SK-N-SH (cell line): ENCODE measurements at regions not wholly inside any gene's neighbourhood (a gene's known extent, or its start where the extent isn't known, plus 50 kb on each side); places are given as distances from the start of the nearest gene placed in this dataset.

Experiments
- CTCF ChIA-PET: fragments of 300-600, 350-600 bp; formaldehyde crosslinking; extraction: SDS; loops from one replicate; lab custom pipeline; 2021; lab: Yijun Ruan, JAX
- POLR2A ChIA-PET: fragments of 350-600 bp; sonication (Branson Sonifier 250); formaldehyde crosslinking; extraction: SDS; loops from one replicate; lab custom pipeline; 2020; ENCODE audit warnings: antibody characterized with exemption, inconsistent platforms; lab: Yijun Ruan, JAX
- DNase-seq: peaks from one replicate; pipeline ENCODE4 v3.0.0; 2012
- H2AFZ ChIP-seq: fragments of 200-600 bp; sonication (generic); 2 replicates; pipeline ENCODE4 v1.8.1; 2016; ENCODE audit warnings: antibody characterized with exemption, mild to moderate bottlenecking, low read depth
- H3F3A ChIP-seq: fragments of 200-600 bp; sonication (generic); replicated peaks from 2 replicates; pipeline ENCODE3; 2016; ENCODE audit warnings: antibody characterized with exemption, mild to moderate bottlenecking; ENCODE audit not compliant: insufficient read depth
- H3K27ac ChIP-seq, 2 experiments: fragments of 200-500 bp in 1 of 2; fragments of 200-600 bp in 1 of 2; sonication (Bioruptor generic) in 1 of 2; sonication (generic), shearing (Covaris generic) in 1 of 2; 2 replicates each; pipeline versions ENCODE4 v1.5.1 to v1.6.1; 2014 to 2016; ENCODE audit warnings: low read depth in 2 of 2, inconsistent platforms in 1 of 2, low read length in 1 of 2, mild to moderate bottlenecking in 1 of 2, mixed read lengths in 1 of 2
- H3K27me3 ChIP-seq: fragments of 200-600 bp; sonication (generic), shearing (Covaris generic); 2 replicates; pipeline ENCODE4 v1.6.1; 2016; ENCODE audit warnings: mixed run types; ENCODE audit not compliant: insufficient read depth
- H3K36me3 ChIP-seq, 2 experiments: fragments of 200-500 bp in 1 of 2; fragments of 200-600 bp in 1 of 2; sonication (Bioruptor generic) in 1 of 2; sonication (generic) in 1 of 2; replicated peaks in 1 of 2; 2 replicates each; pipeline versions ENCODE3 to v1.5.1; 2014 to 2016; ENCODE audit warnings: low read length in 1 of 2, mild to moderate bottlenecking in 1 of 2; ENCODE audit not compliant: insufficient read depth in 2 of 2, control insufficient read depth in 1 of 2
- H3K4me1 ChIP-seq, 2 experiments: fragments of 200-500 bp in 1 of 2; fragments of 200-600 bp in 1 of 2; sonication (Bioruptor generic) in 1 of 2; sonication (generic), shearing (Covaris generic) in 1 of 2; 2 replicates each; pipeline versions ENCODE4 v1.5.1 to v1.6.1; 2014 to 2016; ENCODE audit warnings: low read depth in 1 of 2, low read length in 1 of 2, mixed run types in 1 of 2; ENCODE audit not compliant: insufficient read depth in 2 of 2, control insufficient read depth in 1 of 2
- H3K4me2 ChIP-seq: fragments of 200-600 bp; sonication (generic), shearing (Covaris generic); 2 replicates; pipeline ENCODE4 v1.6.1; 2017; ENCODE audit warnings: mixed run types
- H3K4me3 ChIP-seq, 2 experiments: fragments of 200-500 bp in 1 of 2; fragments of 200-600 bp in 1 of 2; sonication (Bioruptor generic) in 1 of 2; sonication (generic), shearing (Covaris generic) in 1 of 2; 2 replicates each; pipeline versions ENCODE4 v1.5.1 to v1.8.1; 2014 to 2016; ENCODE audit warnings: low read depth in 2 of 2, inconsistent platforms in 1 of 2, low read length in 1 of 2, mild to moderate bottlenecking in 1 of 2, mixed read lengths in 1 of 2, moderate library complexity in 1 of 2
- H3K79me2 ChIP-seq: fragments of 200-600 bp; sonication (generic); 2 replicates; pipeline ENCODE4 v1.8.1; 2017; ENCODE audit warnings: mild to moderate bottlenecking; ENCODE audit not compliant: insufficient read depth
- H3K9ac ChIP-seq: fragments of 200-600 bp; sonication (generic); 2 replicates; pipeline ENCODE4 v1.6.1; 2017; ENCODE audit warnings: mixed run types
- H3K9me2 ChIP-seq: fragments of 200-600 bp; sonication (generic); 2 replicates; pipeline ENCODE4 v1.6.1; 2017; ENCODE audit warnings: mixed run types
- H3K9me3 ChIP-seq: fragments of 200-600 bp; sonication (generic); 2 replicates; pipeline ENCODE4 v1.6.1; 2017; ENCODE audit warnings: mixed run types, mild to moderate bottlenecking, moderate library complexity
- H4K20me1 ChIP-seq: fragments of 200-600 bp; sonication (generic); 2 replicates; pipeline ENCODE4 v1.6.1; 2017; ENCODE audit warnings: mild to moderate bottlenecking, mixed run types; ENCODE audit not compliant: insufficient read depth
- CHD2 ChIP-seq: fragments of 150-350 bp; IDR thresholded peaks from 2 replicates; pipeline ENCODE4 v1.6.1; 2018; ENCODE audit warnings: low read length; ENCODE audit not compliant: partially characterized antibody
- EP300 ChIP-seq, 2 experiments: IDR thresholded peaks; 2 replicates each; pipeline versions ENCODE4 v1.4.0 to v1.6.1; 2012; ENCODE audit warnings: borderline replicate concordance in 1 of 2, low read depth in 1 of 2, low read length in 1 of 2
- EZH2phosphoT487 ChIP-seq: fragments of 200-600 bp; sonication (generic); IDR thresholded peaks from 2 replicates; pipeline ENCODE4 v1.6.1; 2017; ENCODE audit warnings: low read depth, mixed run types, mild to moderate bottlenecking, antibody characterized with exemption, moderate library complexity, borderline replicate concordance
- FOSL2 ChIP-seq: IDR thresholded peaks from 2 replicates; pipeline ENCODE4 v1.4.0; 2012; ENCODE audit warnings: low read depth, mild to moderate bottlenecking, moderate library complexity, borderline replicate concordance
- FOXM1 ChIP-seq: IDR thresholded peaks from 2 replicates; pipeline ENCODE4 v1.4.0; 2012; ENCODE audit warnings: low read depth, mild to moderate bottlenecking
- GABPA ChIP-seq: IDR thresholded peaks from 2 replicates; pipeline ENCODE4 v1.4.0; 2012; ENCODE audit warnings: low read depth, mild to moderate bottlenecking
- GATA2 ChIP-seq: sonication (generic); formaldehyde crosslinking; IDR thresholded peaks from 2 replicates; pipeline ENCODE4 v1.5.0; 2020; ENCODE audit warnings: mild to moderate bottlenecking, missing genetic modification reagents
- IRF3 ChIP-seq: fragments of 150-350 bp; IDR thresholded peaks from 2 replicates; pipeline ENCODE4 v1.6.1; 2016; ENCODE audit warnings: mild to moderate bottlenecking, low read depth, low read length
- NFIC ChIP-seq: IDR thresholded peaks from 2 replicates; pipeline ENCODE4 v1.4.0; 2012; ENCODE audit warnings: borderline replicate concordance
- NRF1 ChIP-seq: IDR thresholded peaks from 2 replicates; pipeline ENCODE4 v1.6.1; 2012; ENCODE audit warnings: low read depth, mild to moderate bottlenecking, low read length
- RCOR1 ChIP-seq: fragments of 150-350 bp; IDR thresholded peaks from 2 replicates; pipeline ENCODE4 v1.6.1; 2017; ENCODE audit warnings: antibody characterized with exemption, low read length
- RFX5 ChIP-seq: IDR thresholded peaks from 2 replicates; pipeline ENCODE4 v1.6.1; 2012; ENCODE audit warnings: mild to moderate bottlenecking, improper control_type of control experiment, low read length
- SIN3A ChIP-seq: IDR thresholded peaks from 2 replicates; pipeline ENCODE4 v1.6.1; 2012; ENCODE audit warnings: low read depth, mild to moderate bottlenecking, low read length, moderate library complexity, borderline replicate concordance
- SMC3 ChIP-seq: IDR thresholded peaks from 2 replicates; pipeline ENCODE4 v1.6.1; 2012; ENCODE audit warnings: low read depth, low read length, improper control_type of control experiment
- TCF12 ChIP-seq: IDR thresholded peaks from 2 replicates; pipeline ENCODE4 v1.4.0; 2012
- YY1 ChIP-seq: IDR thresholded peaks from 2 replicates; pipeline ENCODE4 v1.4.0; 2012; ENCODE audit warnings: low read depth, mild to moderate bottlenecking
- WGBS: methylation state at CpG from one replicate; pipeline ENCODE4 v1.1.6; 2017; ENCODE audit warnings: low lambda C conversion rate; 5-methylcytosine and 5-hydroxymethylcytosine counted together
- TF ChIP-seq, protein P1 (sequence below): fragments of 150-350 bp; IDR thresholded peaks from 2 replicates; pipeline ENCODE4 v1.6.1; 2017; ENCODE audit warnings: antibody characterized with exemption, low read length, low read depth, borderline replicate concordance
- TF ChIP-seq, protein P2 (sequence below): IDR thresholded peaks from 2 replicates; pipeline ENCODE4 v1.4.0; 2012; ENCODE audit warnings: low read depth, borderline replicate concordance
- TF ChIP-seq, protein P3 (sequence below): fragments of 200-600 bp; sonication (generic); IDR thresholded peaks from 2 replicates; pipeline ENCODE4 v1.6.1; 2017; ENCODE audit warnings: antibody characterized with exemption, mild to moderate bottlenecking, moderate library complexity

DNA sequence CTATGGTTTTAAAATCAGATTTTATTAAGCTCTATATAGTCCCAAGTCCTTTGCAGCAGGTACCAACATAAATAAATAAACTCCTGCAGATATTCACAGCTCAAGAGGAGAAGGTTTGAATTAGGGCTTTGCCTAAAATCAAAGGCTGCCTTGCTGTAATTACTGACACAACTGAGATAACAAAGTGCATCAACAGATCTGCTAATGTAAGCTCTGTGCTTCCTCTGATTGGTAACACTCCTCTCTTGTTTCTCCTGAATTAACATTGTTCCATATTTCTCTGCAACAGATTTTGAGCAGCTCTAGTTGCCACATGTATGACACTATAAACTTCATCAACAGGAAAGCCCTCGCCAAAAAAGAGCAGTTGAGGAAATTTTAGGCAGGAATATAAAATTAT is 193.6 kb downstream of the SLC39A8 start:
- Histone ChIP-seq H3K27ac (peak overlapping the region in 1 of 2 experiments; percentile 74; a peak in 2 of 4 replicates), H3K4me3 (no peak overlapping the region), H3K27me3 (no peaks in the 10 kb centered on the region), H3K36me3 (no peaks in the 10 kb centered on the region), H3K79me2 (no peaks in the 10 kb centered on the region), H3K9me3 (no peaks in the 10 kb centered on the region), H2AFZ (no peak overlapping the region; the same call in 1 of the 2 replicates), H3K4me1 (no peaks in the 10 kb centered on the region; a peak in 2 of 4 replicates), H3K4me2 (no peak overlapping the region), H3K9ac (no peak overlapping the region), H3K9me2 (no peaks in the 10 kb centered on the region), H3F3A (no peaks in the 10 kb centered on the region), H4K20me1 (no peaks in the 10 kb centered on the region)
- ChIA-PET POLR2A (no interaction called here), CTCF (interaction anchor here (0.6 kb wide), 1 partner anchor 104 kb away, joined by 3 read pairs; no protein-coding TSS in a partner anchor)
- TF ChIP-seq EP300 (IDR thresholded peaks at IDR 0.05; ENCODE audit: borderline replicate concordance in 1 of 2, low read depth in 1 of 2, low read length in 1 of 2) (peak in 1 of 2 experiments; percentile 56; a peak in 1 of 4 replicates), GATA2 (CRISPR knock-in tag) (peak; percentile 80), CHD2 (peak; percentile 48)
- TF ChIP-seq, protein P1, sequence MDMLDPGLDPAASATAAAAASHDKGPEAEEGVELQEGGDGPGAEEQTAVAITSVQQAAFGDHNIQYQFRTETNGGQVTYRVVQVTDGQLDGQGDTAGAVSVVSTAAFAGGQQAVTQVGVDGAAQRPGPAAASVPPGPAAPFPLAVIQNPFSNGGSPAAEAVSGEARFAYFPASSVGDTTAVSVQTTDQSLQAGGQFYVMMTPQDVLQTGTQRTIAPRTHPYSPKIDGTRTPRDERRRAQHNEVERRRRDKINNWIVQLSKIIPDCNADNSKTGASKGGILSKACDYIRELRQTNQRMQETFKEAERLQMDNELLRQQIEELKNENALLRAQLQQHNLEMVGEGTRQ, result no peak
- WGBS, result 17% methylated on average over 1 of the region's 1 CpG
- peak; percentile 33 for DNase-seq

DNA sequence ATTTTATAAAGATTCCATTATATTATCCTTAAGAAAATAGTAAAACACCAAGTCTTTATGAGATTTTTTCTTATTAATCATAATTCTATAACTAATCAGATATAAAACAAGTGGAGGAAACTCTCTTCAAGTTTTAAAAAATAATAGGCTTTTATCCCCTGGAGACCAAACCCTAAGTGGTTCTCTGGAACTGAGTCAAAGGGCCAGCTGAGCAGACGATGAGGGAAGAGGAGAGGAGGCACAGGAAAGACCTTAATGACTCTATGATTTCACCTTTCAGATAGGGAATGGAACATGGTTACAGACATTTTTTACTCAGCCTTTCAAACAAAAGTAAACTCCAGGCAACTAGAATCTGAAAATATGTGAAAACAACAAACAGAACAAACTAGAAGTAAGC is 201.8 kb downstream of the SLC39A8 start:
- H3K9me3 ChIP-seq, result no peaks in the 10 kb centered on the region
- H3K4me2 ChIP-seq, result no peak overlapping the region
- peaks cover 10% of the 10 kb centered on the region for H3F3A ChIP-seq
- POLR2A ChIA-PET, result no interaction called here
- no peak overlapping the region for H3K4me3 ChIP-seq
- peak overlapping the region in 1 of 2 experiments; percentile 55; a peak in 2 of 4 replicates for H3K27ac ChIP-seq
- no peaks in the 10 kb centered on the region for H3K36me3 ChIP-seq
- H2AFZ ChIP-seq, result no peak overlapping the region
- H3K4me1 ChIP-seq, result peaks cover 0 to 10% of the 10 kb centered on the region in 2 experiments; a peak in 3 of 4 replicates
- no peak overlapping the region for H3K9ac ChIP-seq
- TF ChIP-seq SMC3 (no peak), GABPA (no peak), RFX5 (no peak), RCOR1 (no peak), NFIC (peak; percentile 24; the same call in 1 of the 2 replicates), TCF12 (peak; percentile 13; the same call in 1 of the 2 replicates), NRF1 (no peak), FOSL2 (no peak), FOXM1 (peak; percentile 55; the same call in 1 of the 2 replicates), EP300 (IDR thresholded peaks at IDR 0.05; ENCODE audit: borderline replicate concordance in 1 of 2, low read depth in 1 of 2, low read length in 1 of 2) (0 out of 4 replicates have a peak, but pooled peaks of 1 of the 2 experiments have one; percentile 10), SIN3A (no peak), YY1 (no peak), EZH2phosphoT487 (no peak), IRF3 (no peak)
- TF ChIP-seq, protein P1, result no peak
- TF ChIP-seq, protein P2, sequence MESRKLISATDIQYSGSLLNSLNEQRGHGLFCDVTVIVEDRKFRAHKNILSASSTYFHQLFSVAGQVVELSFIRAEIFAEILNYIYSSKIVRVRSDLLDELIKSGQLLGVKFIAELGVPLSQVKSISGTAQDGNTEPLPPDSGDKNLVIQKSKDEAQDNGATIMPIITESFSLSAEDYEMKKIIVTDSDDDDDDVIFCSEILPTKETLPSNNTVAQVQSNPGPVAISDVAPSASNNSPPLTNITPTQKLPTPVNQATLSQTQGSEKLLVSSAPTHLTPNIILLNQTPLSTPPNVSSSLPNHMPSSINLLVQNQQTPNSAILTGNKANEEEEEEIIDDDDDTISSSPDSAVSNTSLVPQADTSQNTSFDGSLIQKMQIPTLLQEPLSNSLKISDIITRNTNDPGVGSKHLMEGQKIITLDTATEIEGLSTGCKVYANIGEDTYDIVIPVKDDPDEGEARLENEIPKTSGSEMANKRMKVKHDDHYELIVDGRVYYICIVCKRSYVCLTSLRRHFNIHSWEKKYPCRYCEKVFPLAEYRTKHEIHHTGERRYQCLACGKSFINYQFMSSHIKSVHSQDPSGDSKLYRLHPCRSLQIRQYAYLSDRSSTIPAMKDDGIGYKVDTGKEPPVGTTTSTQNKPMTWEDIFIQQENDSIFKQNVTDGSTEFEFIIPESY, result no peak
- TF ChIP-seq, protein P3, sequence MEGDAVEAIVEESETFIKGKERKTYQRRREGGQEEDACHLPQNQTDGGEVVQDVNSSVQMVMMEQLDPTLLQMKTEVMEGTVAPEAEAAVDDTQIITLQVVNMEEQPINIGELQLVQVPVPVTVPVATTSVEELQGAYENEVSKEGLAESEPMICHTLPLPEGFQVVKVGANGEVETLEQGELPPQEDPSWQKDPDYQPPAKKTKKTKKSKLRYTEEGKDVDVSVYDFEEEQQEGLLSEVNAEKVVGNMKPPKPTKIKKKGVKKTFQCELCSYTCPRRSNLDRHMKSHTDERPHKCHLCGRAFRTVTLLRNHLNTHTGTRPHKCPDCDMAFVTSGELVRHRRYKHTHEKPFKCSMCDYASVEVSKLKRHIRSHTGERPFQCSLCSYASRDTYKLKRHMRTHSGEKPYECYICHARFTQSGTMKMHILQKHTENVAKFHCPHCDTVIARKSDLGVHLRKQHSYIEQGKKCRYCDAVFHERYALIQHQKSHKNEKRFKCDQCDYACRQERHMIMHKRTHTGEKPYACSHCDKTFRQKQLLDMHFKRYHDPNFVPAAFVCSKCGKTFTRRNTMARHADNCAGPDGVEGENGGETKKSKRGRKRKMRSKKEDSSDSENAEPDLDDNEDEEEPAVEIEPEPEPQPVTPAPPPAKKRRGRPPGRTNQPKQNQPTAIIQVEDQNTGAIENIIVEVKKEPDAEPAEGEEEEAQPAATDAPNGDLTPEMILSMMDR, result no peak
- no peaks in the 10 kb centered on the region for H3K27me3 ChIP-seq
- H4K20me1 ChIP-seq, result no peaks in the 10 kb centered on the region
- CTCF ChIA-PET, result interaction anchor here (0.8 kb wide), 1 partner anchor 156 kb away, joined by 3 read pairs; no protein-coding TSS in a partner anchor
- 35% methylated on average over 1 of the region's 1 CpG for WGBS
- no peak for DNase-seq
- H3K79me2 ChIP-seq, result no peaks in the 10 kb centered on the region
- no peaks in the 10 kb centered on the region for H3K9me2 ChIP-seq
